Stimulated activated CD4-positive, alpha-beta T cell treated with anti-CD3 and anti-CD28 coated beads, Interleukin-15, amount 100 ng/mL, for 24 hours (primary cell): ENCODE measurements at regions not wholly inside any gene's neighbourhood (a gene's known extent, or its start where the extent isn't known, plus 50 kb on each side); places are given as distances from the start of the nearest gene placed in this dataset.
"Not testable (repeated sequence)": the region's sequence is repeated elsewhere in the genome, so short reads cannot be mapped to it uniquely, and the experiment has no call there.

Experiments used
- DNase-seq: peaks from one replicate; pipeline ENCODE4 v3.0.0-alpha.2; 2020

DNA sequence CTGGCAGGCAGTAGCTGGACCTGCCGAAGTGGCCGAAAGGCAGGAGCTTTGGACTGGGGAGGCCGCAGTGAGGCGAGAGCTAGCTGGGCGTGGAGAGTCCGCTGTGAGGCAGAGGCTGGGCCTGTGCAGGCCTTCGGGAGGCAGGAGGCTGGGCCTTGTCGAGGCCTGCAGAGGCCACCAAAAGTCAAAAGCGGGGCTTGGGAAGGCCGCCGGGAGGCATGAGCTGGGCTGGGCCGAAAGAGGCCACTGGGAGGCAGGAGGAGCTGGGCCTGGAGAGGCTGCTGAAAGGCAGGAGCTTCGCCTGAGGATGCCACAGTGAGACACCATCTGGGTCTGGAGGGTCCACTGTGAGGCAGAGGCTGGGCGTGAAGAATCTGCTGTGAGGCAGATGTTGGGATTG, 105.8 kb upstream of the TP53BP2 start:
- not testable (repeated sequence) for DNase-seq

DNA sequence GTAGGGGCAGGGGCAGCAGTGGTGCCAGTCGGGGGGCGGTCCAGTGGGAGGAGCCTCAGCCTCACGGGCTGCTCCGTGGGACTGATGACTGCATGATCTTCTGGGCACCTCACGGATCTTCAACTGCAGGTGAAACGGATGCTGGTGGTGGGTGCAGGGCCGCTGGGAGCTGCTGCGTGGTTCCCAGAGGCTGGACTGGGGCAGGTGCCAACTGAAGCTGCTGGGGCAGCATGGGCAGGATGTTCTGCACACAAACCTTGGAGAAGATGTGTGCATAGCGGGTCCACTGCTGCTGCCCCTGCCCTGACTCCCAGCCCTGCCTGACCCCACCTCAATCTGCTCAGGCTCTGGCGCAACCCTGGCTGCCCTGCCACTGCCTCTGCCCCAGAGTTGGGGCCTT, 104.2 kb upstream of the TP53BP2 start:
- not testable (repeated sequence) for DNase-seq

DNA sequence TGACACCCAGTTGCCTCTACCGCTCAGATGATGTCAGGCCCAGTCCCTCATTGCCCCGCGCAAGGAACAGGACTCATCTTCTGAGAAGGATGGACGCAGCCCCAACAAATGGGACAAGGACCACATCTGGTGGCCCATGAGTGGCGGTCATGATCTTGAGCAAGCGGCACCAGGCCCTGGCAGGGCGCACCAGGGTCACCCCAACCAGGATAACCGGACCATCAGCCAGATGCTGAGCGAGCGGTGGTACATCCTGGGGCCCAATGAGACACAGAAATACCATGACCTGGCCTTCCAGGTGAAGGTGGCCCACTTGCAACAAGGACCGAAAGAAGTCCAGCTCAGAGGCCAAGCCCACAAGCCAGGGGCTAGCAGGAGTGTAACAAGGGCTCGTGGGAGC, 102.3 kb upstream of the TP53BP2 start:
- DNase-seq = not testable (repeated sequence)

DNA sequence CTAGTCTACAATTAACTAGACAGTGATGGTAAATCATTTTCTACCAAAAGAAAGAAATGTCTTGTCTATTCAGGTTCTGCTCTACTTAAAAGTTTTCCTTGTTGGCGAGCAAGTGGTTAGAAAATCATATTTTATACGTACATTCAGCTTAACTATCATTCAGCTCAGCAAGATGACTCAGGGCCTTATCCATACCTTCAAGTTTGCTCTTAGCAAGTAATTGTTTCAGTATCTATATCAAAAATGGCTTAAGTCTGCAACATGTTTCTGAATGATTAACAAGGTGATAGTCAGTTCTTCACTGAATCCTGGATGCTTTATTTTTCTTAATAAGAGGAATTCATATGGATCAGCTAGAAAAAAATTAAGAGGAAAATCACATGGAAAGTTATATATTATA, 90.8 kb upstream of the TP53BP2 start:
- not testable (repeated sequence) for DNase-seq

DNA sequence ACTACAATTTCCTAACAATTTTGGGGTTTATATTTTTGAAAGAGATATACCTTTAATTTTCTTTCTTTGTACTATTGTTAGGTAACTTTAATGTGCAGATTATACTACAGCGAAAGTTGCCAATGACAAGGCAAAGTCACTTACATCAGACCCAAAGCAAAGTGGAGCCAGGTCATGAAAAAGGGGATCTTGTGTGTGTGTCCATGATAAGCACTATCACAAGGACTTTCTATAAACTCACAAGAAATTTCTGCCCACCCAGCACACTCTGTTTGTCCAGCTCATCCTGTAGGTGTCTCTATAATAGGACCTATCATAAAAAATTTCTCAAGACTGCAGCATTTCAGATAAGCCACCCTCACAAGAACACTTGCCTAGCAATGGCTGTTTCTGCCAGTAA, 85.7 kb upstream of the TP53BP2 start:
- DNase-seq = not testable (repeated sequence)

DNA sequence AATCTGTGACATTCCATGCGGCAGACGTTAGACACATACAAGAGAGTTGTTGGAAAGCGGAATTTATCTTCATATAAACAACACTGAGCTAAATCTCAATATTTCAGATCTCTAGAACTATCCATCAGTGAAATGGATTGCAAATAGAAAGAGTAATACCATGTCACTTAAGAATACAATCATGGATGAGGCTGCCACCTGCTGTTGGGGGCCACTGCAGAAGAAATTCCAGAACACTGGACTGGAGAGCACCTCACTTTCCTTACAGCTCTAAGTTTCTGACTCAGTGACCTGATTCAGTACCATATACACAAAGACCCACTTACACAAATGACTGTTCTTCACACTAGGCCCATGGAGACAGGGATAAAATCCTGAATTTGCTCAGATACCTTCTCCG, 75.1 kb upstream of the TP53BP2 start:
- peak; percentile 12 for DNase-seq

DNA sequence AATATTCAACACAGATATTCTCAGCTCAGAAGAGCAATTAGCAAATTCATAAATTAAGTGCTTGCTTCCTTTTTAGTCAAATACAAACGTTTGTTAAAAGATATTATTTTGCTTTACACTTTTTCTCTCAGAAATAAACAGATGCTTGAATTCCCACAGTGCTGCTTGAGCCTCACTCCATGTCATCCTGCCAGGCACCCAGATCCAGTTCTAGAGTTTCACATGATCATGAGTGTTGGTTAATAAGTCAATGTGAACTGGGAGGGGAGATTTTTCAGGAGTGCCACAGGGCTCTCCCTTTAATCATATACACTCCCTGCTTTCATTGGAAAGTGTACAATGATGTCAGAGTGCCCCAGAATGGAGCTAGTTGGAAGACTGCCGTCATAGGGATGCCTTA, 69.7 kb upstream of the TP53BP2 start:
- DNase-seq = not testable (repeated sequence)

DNA sequence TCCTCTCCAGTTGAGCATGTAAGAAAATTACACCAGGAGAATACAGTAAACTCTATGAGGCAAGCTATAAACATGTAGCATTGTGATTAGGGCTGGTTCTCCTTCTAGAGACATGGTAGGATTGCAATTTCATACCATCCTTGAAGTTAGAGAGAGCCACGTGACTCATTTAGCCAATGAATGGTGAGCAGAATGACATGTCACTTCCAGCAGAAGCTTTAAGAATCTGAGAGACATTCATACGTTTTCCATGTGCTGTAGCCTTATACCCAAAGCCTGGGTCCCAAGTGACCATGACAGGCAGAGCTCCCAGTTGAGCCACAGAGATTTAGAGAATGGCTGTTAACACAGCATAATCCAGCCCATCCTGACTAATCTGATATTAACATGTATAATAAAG, 68.0 kb upstream of the TP53BP2 start:
- DNase-seq = not testable (repeated sequence)

DNA sequence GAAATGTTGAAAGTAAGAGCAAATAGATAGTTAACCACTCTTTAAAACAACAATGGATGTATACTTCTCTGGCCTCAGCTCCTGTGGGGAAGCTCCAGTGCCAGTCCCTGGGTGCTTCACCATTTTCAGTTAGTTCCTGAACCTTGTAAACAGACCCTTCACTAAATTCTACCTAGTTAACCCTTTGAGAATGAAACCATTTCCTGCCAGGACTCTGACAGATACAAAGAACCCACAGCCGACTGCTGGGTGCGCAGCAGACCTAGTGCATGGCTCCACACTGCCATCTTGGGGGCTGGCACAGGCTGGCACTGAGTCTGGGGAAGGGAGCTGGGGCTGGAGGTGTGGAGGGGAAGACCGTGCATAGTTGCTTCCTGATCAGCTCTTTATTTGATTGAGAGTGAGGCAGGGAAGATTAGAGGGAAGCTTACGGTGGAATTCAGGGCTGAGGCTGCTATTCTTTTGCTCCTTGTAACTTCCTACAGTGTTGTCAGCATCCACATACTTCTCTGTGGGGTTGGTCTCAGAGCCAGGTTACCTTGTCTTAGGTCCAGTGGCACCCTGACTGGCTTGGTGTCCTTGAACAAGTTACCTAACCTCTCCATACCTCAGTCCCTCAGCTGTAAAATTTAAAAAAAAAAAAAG, 62.3 kb upstream of the TP53BP2 start:
- peak; percentile 33 for DNase-seq

DNA sequence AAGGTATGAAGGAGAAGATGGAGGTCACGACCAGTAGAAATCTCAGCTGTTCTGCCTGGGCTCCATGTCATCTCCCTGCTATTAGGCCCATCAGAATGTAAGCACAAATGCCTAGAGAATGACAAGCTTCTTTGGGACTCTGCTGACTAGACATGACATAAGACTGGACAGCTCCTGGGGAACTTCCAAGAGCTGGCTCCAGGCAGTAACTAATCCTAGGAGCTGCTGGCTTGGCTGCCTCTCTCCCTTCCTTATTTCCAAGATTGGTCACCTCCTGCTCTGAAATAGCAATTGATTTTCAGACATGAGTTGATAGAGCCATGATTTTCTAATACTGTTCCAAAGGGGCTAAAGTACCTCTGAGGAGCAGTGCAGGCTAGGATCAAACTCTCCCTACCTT, 57.5 kb upstream of the TP53BP2 start:
- DNase-seq = not testable (repeated sequence)

DNA sequence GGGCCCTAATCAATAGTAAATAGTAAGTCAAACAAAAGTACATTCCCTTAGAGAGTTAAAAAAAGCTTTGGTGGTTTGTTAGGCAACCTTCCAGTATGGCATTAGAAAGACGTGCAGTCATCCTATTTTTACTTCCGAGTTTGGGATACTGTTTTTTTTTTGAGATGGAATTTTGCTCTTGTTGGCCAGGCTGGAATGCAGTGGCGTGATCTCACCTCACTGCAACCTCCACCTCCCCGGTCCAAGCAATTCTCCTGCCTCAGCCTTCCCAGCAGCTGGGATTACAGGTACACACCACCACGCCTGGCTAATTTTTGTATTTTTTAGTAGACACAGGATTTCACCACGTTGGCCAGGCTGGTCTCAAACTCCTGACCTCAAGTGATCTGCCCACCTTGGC, 54.0 kb upstream of the TP53BP2 start:
- DNase-seq = not testable (repeated sequence)

DNA sequence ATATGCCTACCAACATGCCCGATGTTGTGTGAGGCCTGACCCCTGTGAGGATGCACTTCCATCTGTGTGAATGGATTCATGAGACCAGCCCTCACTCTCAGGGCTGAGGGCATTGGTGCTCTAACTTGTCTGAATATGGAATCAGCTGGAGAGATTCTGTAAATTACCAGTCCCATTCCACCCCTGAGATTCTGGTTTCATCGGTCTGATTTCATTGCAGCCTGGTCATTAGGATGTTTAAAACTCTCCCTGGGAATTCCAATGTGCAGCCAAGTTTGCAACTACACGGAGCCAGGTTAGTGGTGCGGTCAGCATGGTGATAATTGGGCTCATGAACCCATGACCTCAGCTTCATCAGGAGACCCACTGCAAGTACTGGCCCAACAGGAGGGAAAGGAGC, 51.4 kb upstream of the TP53BP2 start:
- DNase-seq = not testable (repeated sequence)

DNA sequence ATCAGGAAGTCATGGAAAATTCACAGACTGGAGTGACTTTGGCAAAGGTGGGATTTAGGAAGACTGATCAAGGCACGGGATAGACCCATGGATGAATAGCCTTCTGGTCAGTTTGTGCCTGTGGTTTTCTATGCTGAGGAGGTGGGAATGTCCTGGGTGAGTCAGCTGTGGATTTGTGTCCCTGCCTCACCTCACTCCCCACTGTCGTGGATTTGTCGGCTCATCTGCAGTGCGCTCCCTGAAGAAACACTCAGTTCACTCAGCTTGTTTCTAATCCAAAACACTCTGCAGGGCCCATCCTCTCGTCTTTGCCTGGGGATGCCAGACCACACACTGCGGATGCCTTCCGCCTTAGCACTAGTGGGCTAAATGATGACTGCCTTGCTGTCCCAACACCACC, 50.2 kb upstream of the TP53BP2 start:
- DNase-seq = not testable (repeated sequence)
